Lower leg skin (tissue), 3 donors: ENCODE measurements at regions not wholly inside any gene's neighbourhood (a gene's known extent, or its start where the extent isn't known, plus 50 kb on each side); places are given as distances from the start of the nearest gene placed in this dataset.

Experiments
- POLR2A ChIP-seq, 2 donors: fragments of 450-650 bp; IDR thresholded peaks; one replicate each; pipeline ENCODE4 v1.6.1; 2016 to 2017; ENCODE audit warnings: antibody characterized with exemption in 2 of 2, mild to moderate bottlenecking in 1 of 2, moderate library complexity in 1 of 2
- TF ChIP-seq, protein P1 (sequence below), 3 donors: fragments of 450-650 bp; IDR thresholded peaks; one replicate each; pipeline ENCODE4 v1.5.1; 2016; ENCODE audit warnings: antibody characterized with exemption in 3 of 3, mild to moderate bottlenecking in 3 of 3, moderate library complexity in 2 of 3

DNA sequence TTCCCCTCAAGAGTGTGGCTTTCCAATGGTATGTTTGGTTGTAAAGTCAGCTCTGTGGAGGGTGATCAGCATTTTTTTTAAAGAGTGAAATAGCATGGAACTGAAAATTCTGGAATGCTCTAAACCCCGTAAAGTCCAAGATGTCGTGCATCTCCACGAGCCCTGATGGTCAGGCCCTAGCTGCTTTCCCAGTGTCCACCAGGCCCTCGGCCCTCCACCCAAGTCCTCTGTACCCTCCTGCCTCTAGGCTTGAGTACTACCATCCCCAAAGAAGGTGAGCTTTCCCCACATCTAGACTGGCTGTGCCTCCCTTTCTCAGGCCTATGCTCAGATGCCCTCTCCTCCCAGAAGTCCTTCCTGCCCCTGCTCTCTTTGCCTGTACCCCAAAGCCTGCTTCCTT lies 280.3 kb downstream of the GADD45G start:
- TF ChIP-seq, protein P1, sequence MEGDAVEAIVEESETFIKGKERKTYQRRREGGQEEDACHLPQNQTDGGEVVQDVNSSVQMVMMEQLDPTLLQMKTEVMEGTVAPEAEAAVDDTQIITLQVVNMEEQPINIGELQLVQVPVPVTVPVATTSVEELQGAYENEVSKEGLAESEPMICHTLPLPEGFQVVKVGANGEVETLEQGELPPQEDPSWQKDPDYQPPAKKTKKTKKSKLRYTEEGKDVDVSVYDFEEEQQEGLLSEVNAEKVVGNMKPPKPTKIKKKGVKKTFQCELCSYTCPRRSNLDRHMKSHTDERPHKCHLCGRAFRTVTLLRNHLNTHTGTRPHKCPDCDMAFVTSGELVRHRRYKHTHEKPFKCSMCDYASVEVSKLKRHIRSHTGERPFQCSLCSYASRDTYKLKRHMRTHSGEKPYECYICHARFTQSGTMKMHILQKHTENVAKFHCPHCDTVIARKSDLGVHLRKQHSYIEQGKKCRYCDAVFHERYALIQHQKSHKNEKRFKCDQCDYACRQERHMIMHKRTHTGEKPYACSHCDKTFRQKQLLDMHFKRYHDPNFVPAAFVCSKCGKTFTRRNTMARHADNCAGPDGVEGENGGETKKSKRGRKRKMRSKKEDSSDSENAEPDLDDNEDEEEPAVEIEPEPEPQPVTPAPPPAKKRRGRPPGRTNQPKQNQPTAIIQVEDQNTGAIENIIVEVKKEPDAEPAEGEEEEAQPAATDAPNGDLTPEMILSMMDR (IDR thresholded peaks at IDR 0.05), result no peak
- TF ChIP-seq POLR2A (IDR thresholded peaks at IDR 0.05), result no peak
